NCI-H128 (cell line): ENCODE measurements at regions not wholly inside any gene's neighbourhood (a gene's known extent, or its start where the extent isn't known, plus 50 kb on each side); places are given as distances from the start of the nearest gene placed in this dataset.
A peak's percentile ranks its signal among the peaks of the same experiment; 100 is the strongest.

ENCODE experiments used
- DNase-seq: peaks from one replicate; lab custom pipeline; 2025; ENCODE audit not compliant: unreplicated experiment; lab: John Stamatoyannopoulos, UW

- DNase-seq: no peak
Observed at GRCh38 chr2:51225377-51225776, 193.4 kb upstream of the NRXN1 start.

GRCh38 chr2:51224790-51225189, 192.9 kb upstream of the NRXN1 start:
- DNase-seq: no peak

- DNase-seq: no peak
Observed at GRCh38 chr2:51222106-51222505, 190.2 kb upstream of the NRXN1 start.

- DNase-seq: no peak
Observed at GRCh38 chr2:51220606-51221005, 188.7 kb upstream of the NRXN1 start.

- DNase-seq: no peak
Observed at GRCh38 chr2:51220080-51220479, 188.1 kb upstream of the NRXN1 start.

- no peak for DNase-seq
Observed at GRCh38 chr2:51219468-51219867, 187.5 kb upstream of the NRXN1 start.

GRCh38 chr2:51218047-51218446, 186.1 kb upstream of the NRXN1 start:
- no peak for DNase-seq

- no peak for DNase-seq
Observed at GRCh38 chr2:51213826-51214225, 181.9 kb upstream of the NRXN1 start.

GRCh38 chr2:51212374-51212773, 180.4 kb upstream of the NRXN1 start:
- DNase-seq: no peak

- no peak for DNase-seq
Observed at GRCh38 chr2:51208521-51208920, 176.6 kb upstream of the NRXN1 start.

- no peak for DNase-seq
Observed at GRCh38 chr2:51201295-51201694, 169.4 kb upstream of the NRXN1 start.

GRCh38 chr2:51194656-51195055, 162.7 kb upstream of the NRXN1 start:
- DNase-seq: no peak

- no peak for DNase-seq
Observed at GRCh38 chr2:51170273-51170672, 138.3 kb upstream of the NRXN1 start.

- DNase-seq: no peak
Observed at GRCh38 chr2:51165534-51166260, 133.8 kb upstream of the NRXN1 start.

GRCh38 chr2:51158251-51158650, 126.3 kb upstream of the NRXN1 start:
- peak; percentile 69 for DNase-seq

- no peak for DNase-seq
Observed at GRCh38 chr2:51153236-51153635, 121.3 kb upstream of the NRXN1 start.

GRCh38 chr2:51151490-51152140, 119.7 kb upstream of the NRXN1 start:
- no peak for DNase-seq

- no peak for DNase-seq
Observed at GRCh38 chr2:51149725-51150124, 117.8 kb upstream of the NRXN1 start.

GRCh38 chr2:51145761-51146160, 113.8 kb upstream of the NRXN1 start:
- DNase-seq: no peak

GRCh38 chr2:51120754-51121280, 88.9 kb upstream of the NRXN1 start:
- DNase-seq: no peak

- no peak for DNase-seq
Observed at GRCh38 chr2:51111532-51111931, 79.6 kb upstream of the NRXN1 start.

GRCh38 chr2:51108794-51109193, 76.9 kb upstream of the NRXN1 start:
- no peak for DNase-seq

- DNase-seq: no peak
Observed at GRCh38 chr2:51107841-51108240, 75.9 kb upstream of the NRXN1 start.
